SK-N-SH (cell line): ENCODE measurements at regions not wholly inside any gene's neighbourhood (a gene's known extent, or its start where the extent isn't known, plus 50 kb on each side); places are given as distances from the start of the nearest gene placed in this dataset.

Source experiments
- CTCF ChIA-PET: fragments of 300-600, 350-600 bp; formaldehyde crosslinking; extraction: SDS; loops from one replicate; lab custom pipeline; 2021; lab: Yijun Ruan, JAX
- POLR2A ChIA-PET: fragments of 350-600 bp; sonication (Branson Sonifier 250); formaldehyde crosslinking; extraction: SDS; loops from one replicate; lab custom pipeline; 2020; ENCODE audit warnings: antibody characterized with exemption, inconsistent platforms; lab: Yijun Ruan, JAX
- DNase-seq: peaks from one replicate; pipeline ENCODE4 v3.0.0; 2012
- H2AFZ ChIP-seq: fragments of 200-600 bp; sonication (generic); 2 replicates; pipeline ENCODE4 v1.8.1; 2016; ENCODE audit warnings: antibody characterized with exemption, mild to moderate bottlenecking, low read depth
- H3F3A ChIP-seq: fragments of 200-600 bp; sonication (generic); replicated peaks from 2 replicates; pipeline ENCODE3; 2016; ENCODE audit warnings: antibody characterized with exemption, mild to moderate bottlenecking; ENCODE audit not compliant: insufficient read depth
- H3K27ac ChIP-seq, 2 experiments: fragments of 200-500 bp in 1 of 2; fragments of 200-600 bp in 1 of 2; sonication (Bioruptor generic) in 1 of 2; sonication (generic), shearing (Covaris generic) in 1 of 2; 2 replicates each; pipeline versions ENCODE4 v1.5.1 to v1.6.1; 2014 to 2016; ENCODE audit warnings: low read depth in 2 of 2, inconsistent platforms in 1 of 2, low read length in 1 of 2, mild to moderate bottlenecking in 1 of 2, mixed read lengths in 1 of 2
- H3K27me3 ChIP-seq: fragments of 200-600 bp; sonication (generic), shearing (Covaris generic); 2 replicates; pipeline ENCODE4 v1.6.1; 2016; ENCODE audit warnings: mixed run types; ENCODE audit not compliant: insufficient read depth
- H3K36me3 ChIP-seq, 2 experiments: fragments of 200-500 bp in 1 of 2; fragments of 200-600 bp in 1 of 2; sonication (Bioruptor generic) in 1 of 2; sonication (generic) in 1 of 2; replicated peaks in 1 of 2; 2 replicates each; pipeline versions ENCODE3 to v1.5.1; 2014 to 2016; ENCODE audit warnings: low read length in 1 of 2, mild to moderate bottlenecking in 1 of 2; ENCODE audit not compliant: insufficient read depth in 2 of 2, control insufficient read depth in 1 of 2
- H3K4me1 ChIP-seq, 2 experiments: fragments of 200-500 bp in 1 of 2; fragments of 200-600 bp in 1 of 2; sonication (Bioruptor generic) in 1 of 2; sonication (generic), shearing (Covaris generic) in 1 of 2; 2 replicates each; pipeline versions ENCODE4 v1.5.1 to v1.6.1; 2014 to 2016; ENCODE audit warnings: low read depth in 1 of 2, low read length in 1 of 2, mixed run types in 1 of 2; ENCODE audit not compliant: insufficient read depth in 2 of 2, control insufficient read depth in 1 of 2
- H3K4me2 ChIP-seq: fragments of 200-600 bp; sonication (generic), shearing (Covaris generic); 2 replicates; pipeline ENCODE4 v1.6.1; 2017; ENCODE audit warnings: mixed run types
- H3K4me3 ChIP-seq, 2 experiments: fragments of 200-500 bp in 1 of 2; fragments of 200-600 bp in 1 of 2; sonication (Bioruptor generic) in 1 of 2; sonication (generic), shearing (Covaris generic) in 1 of 2; 2 replicates each; pipeline versions ENCODE4 v1.5.1 to v1.8.1; 2014 to 2016; ENCODE audit warnings: low read depth in 2 of 2, inconsistent platforms in 1 of 2, low read length in 1 of 2, mild to moderate bottlenecking in 1 of 2, mixed read lengths in 1 of 2, moderate library complexity in 1 of 2
- H3K79me2 ChIP-seq: fragments of 200-600 bp; sonication (generic); 2 replicates; pipeline ENCODE4 v1.8.1; 2017; ENCODE audit warnings: mild to moderate bottlenecking; ENCODE audit not compliant: insufficient read depth
- H3K9ac ChIP-seq: fragments of 200-600 bp; sonication (generic); 2 replicates; pipeline ENCODE4 v1.6.1; 2017; ENCODE audit warnings: mixed run types
- H3K9me2 ChIP-seq: fragments of 200-600 bp; sonication (generic); 2 replicates; pipeline ENCODE4 v1.6.1; 2017; ENCODE audit warnings: mixed run types
- H3K9me3 ChIP-seq: fragments of 200-600 bp; sonication (generic); 2 replicates; pipeline ENCODE4 v1.6.1; 2017; ENCODE audit warnings: mixed run types, mild to moderate bottlenecking, moderate library complexity
- H4K20me1 ChIP-seq: fragments of 200-600 bp; sonication (generic); 2 replicates; pipeline ENCODE4 v1.6.1; 2017; ENCODE audit warnings: mild to moderate bottlenecking, mixed run types; ENCODE audit not compliant: insufficient read depth
- CHD2 ChIP-seq: fragments of 150-350 bp; IDR thresholded peaks from 2 replicates; pipeline ENCODE4 v1.6.1; 2018; ENCODE audit warnings: low read length; ENCODE audit not compliant: partially characterized antibody
- ELF1 ChIP-seq: IDR thresholded peaks from 2 replicates; pipeline ENCODE4 v1.4.0; 2012
- EZH2phosphoT487 ChIP-seq: fragments of 200-600 bp; sonication (generic); IDR thresholded peaks from 2 replicates; pipeline ENCODE4 v1.6.1; 2017; ENCODE audit warnings: low read depth, mixed run types, mild to moderate bottlenecking, antibody characterized with exemption, moderate library complexity, borderline replicate concordance
- FOSL2 ChIP-seq: IDR thresholded peaks from 2 replicates; pipeline ENCODE4 v1.4.0; 2012; ENCODE audit warnings: low read depth, mild to moderate bottlenecking, moderate library complexity, borderline replicate concordance
- FOXM1 ChIP-seq: IDR thresholded peaks from 2 replicates; pipeline ENCODE4 v1.4.0; 2012; ENCODE audit warnings: low read depth, mild to moderate bottlenecking
- GABPA ChIP-seq: IDR thresholded peaks from 2 replicates; pipeline ENCODE4 v1.4.0; 2012; ENCODE audit warnings: low read depth, mild to moderate bottlenecking
- GATA2 ChIP-seq: sonication (generic); formaldehyde crosslinking; IDR thresholded peaks from 2 replicates; pipeline ENCODE4 v1.5.0; 2020; ENCODE audit warnings: mild to moderate bottlenecking, missing genetic modification reagents
- JUND ChIP-seq: IDR thresholded peaks from 2 replicates; pipeline ENCODE4 v1.4.0; 2012
- MEF2A ChIP-seq: IDR thresholded peaks from 2 replicates; pipeline ENCODE4 v1.4.0; 2012; ENCODE audit warnings: low read depth, borderline replicate concordance
- MXI1 ChIP-seq: IDR thresholded peaks from 2 replicates; pipeline ENCODE4 v1.6.1; 2012; ENCODE audit warnings: mild to moderate bottlenecking, low read depth, low read length, improper control_type of control experiment
- NFIC ChIP-seq: IDR thresholded peaks from 2 replicates; pipeline ENCODE4 v1.4.0; 2012; ENCODE audit warnings: borderline replicate concordance
- NRF1 ChIP-seq: IDR thresholded peaks from 2 replicates; pipeline ENCODE4 v1.6.1; 2012; ENCODE audit warnings: low read depth, mild to moderate bottlenecking, low read length
- POLR2AphosphoS5 ChIP-seq: IDR thresholded peaks from 2 replicates; pipeline ENCODE4 v1.6.1; 2012; ENCODE audit warnings: low read depth, low read length
- RAD21 ChIP-seq: IDR thresholded peaks from 2 replicates; pipeline ENCODE4 v1.6.1; 2012; ENCODE audit warnings: mild to moderate bottlenecking, low read length
- RFX5 ChIP-seq: IDR thresholded peaks from 2 replicates; pipeline ENCODE4 v1.6.1; 2012; ENCODE audit warnings: mild to moderate bottlenecking, improper control_type of control experiment, low read length
- RXRA ChIP-seq: IDR thresholded peaks from 2 replicates; pipeline ENCODE4 v1.4.0; 2012; ENCODE audit warnings: low read depth, mild to moderate bottlenecking, borderline replicate concordance
- SMC3 ChIP-seq: IDR thresholded peaks from 2 replicates; pipeline ENCODE4 v1.6.1; 2012; ENCODE audit warnings: low read depth, low read length, improper control_type of control experiment
- TCF12 ChIP-seq: IDR thresholded peaks from 2 replicates; pipeline ENCODE4 v1.4.0; 2012
- WGBS: methylation state at CpG from one replicate; pipeline ENCODE4 v1.1.6; 2017; ENCODE audit warnings: low lambda C conversion rate; 5-methylcytosine and 5-hydroxymethylcytosine counted together
- TF ChIP-seq, protein P1 (sequence below): fragments of 150-350 bp; IDR thresholded peaks from 2 replicates; pipeline ENCODE4 v1.6.1; 2017; ENCODE audit warnings: antibody characterized with exemption, low read length, low read depth, borderline replicate concordance
- TF ChIP-seq, protein P2 (sequence below): IDR thresholded peaks from 2 replicates; pipeline ENCODE4 v1.4.0; 2012; ENCODE audit warnings: low read depth, borderline replicate concordance
- TF ChIP-seq, protein P3 (sequence below): IDR thresholded peaks from 2 replicates; pipeline ENCODE4 v1.4.0; 2012; ENCODE audit warnings: low read depth
- TF ChIP-seq, protein P4 (sequence below): fragments of 150-350 bp; IDR thresholded peaks from 2 replicates; pipeline ENCODE4 v1.6.1; 2016; ENCODE audit warnings: mild to moderate bottlenecking, low read depth, low read length
- TF ChIP-seq, protein P5 (sequence below): IDR thresholded peaks from 2 replicates; pipeline ENCODE4; 2012
- TF ChIP-seq, protein P6 (sequence below): IDR thresholded peaks from 2 replicates; pipeline ENCODE4 v1.4.0; 2012; ENCODE audit warnings: low read depth, borderline replicate concordance

DNA sequence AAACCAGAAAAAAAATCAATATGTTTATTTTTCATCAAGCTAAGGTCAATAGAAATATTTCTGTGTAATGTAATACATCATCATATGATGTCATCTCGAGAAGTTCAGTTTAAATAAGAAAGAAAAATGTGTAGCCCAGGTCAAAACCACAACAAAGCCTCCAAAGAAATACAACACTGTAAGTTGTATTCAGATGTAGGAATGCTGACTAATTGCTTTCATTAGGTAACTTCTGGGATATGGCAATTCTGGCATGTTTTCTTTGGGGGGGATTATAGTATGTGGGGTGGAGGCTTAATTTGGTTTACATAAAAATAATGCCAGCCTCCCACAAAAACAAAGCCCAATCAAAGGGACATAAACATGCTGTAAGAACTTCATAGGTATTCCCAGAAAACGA, 881.8 kb upstream of the CITED2 start:
- Histone ChIP-seq H4K20me1 (no peaks in the 10 kb centered on the region), H3K9me2 (no peaks in the 10 kb centered on the region), H3K4me3 (no peak overlapping the region), H3K4me2 (no peak overlapping the region), H3F3A (no peaks in the 10 kb centered on the region), H3K4me1 (no peaks in the 10 kb centered on the region), H3K36me3 (no peaks in the 10 kb centered on the region), H3K9ac (no peak overlapping the region), H2AFZ (no peak overlapping the region), H3K27ac (no peak overlapping the region), H3K27me3 (no peaks in the 10 kb centered on the region), H3K9me3 (no peaks in the 10 kb centered on the region), H3K79me2 (no peaks in the 10 kb centered on the region)
- ChIA-PET CTCF (no interaction called here), POLR2A (no interaction called here)
- WGBS, result 57% methylated on average over 2 of the region's 2 CpGs
- TF ChIP-seq POLR2AphosphoS5, result no peak
- no peak for TF ChIP-seq FOXM1
- TF ChIP-seq ELF1, result no peak
- no peak for TF ChIP-seq RFX5
- TF ChIP-seq JUND, result no peak
- no peak for TF ChIP-seq RAD21
- TF ChIP-seq TCF12, result no peak
- TF ChIP-seq RXRA, result no peak
- TF ChIP-seq NFIC, result no peak
- TF ChIP-seq EZH2phosphoT487, result no peak
- TF ChIP-seq, protein P1, sequence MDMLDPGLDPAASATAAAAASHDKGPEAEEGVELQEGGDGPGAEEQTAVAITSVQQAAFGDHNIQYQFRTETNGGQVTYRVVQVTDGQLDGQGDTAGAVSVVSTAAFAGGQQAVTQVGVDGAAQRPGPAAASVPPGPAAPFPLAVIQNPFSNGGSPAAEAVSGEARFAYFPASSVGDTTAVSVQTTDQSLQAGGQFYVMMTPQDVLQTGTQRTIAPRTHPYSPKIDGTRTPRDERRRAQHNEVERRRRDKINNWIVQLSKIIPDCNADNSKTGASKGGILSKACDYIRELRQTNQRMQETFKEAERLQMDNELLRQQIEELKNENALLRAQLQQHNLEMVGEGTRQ, result no peak
- TF ChIP-seq NRF1, result no peak
- no peak for DNase-seq

DNA sequence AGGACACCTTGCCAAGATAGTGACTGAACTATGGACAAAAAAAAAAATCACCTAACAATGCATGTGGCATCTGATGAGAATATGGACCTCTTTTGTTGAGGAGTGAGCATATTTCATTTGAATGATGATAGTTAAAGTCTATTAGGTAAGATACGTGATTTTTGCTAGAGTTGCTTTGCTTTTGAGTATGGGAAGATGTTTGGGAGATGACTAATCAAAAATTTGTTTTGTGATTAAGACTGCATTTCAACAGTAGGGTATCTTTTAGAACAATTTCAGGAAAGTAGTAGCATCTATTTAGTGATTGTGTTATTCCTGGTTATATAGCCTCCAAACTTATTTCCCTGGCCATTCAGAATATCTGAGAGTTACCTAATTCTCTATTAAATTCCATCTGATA, 878.6 kb upstream of the CITED2 start:
- POLR2A ChIA-PET, result no interaction called here
- TF ChIP-seq NFIC, result no peak
- TF ChIP-seq, protein P2, sequence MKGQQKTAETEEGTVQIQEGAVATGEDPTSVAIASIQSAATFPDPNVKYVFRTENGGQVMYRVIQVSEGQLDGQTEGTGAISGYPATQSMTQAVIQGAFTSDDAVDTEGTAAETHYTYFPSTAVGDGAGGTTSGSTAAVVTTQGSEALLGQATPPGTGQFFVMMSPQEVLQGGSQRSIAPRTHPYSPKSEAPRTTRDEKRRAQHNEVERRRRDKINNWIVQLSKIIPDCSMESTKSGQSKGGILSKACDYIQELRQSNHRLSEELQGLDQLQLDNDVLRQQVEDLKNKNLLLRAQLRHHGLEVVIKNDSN, result no peak
- TF ChIP-seq MEF2A, result no peak
- TF ChIP-seq, protein P3, sequence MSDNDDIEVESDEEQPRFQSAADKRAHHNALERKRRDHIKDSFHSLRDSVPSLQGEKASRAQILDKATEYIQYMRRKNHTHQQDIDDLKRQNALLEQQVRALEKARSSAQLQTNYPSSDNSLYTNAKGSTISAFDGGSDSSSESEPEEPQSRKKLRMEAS, result no peak
- no peak for TF ChIP-seq POLR2AphosphoS5
- TF ChIP-seq, protein P4, sequence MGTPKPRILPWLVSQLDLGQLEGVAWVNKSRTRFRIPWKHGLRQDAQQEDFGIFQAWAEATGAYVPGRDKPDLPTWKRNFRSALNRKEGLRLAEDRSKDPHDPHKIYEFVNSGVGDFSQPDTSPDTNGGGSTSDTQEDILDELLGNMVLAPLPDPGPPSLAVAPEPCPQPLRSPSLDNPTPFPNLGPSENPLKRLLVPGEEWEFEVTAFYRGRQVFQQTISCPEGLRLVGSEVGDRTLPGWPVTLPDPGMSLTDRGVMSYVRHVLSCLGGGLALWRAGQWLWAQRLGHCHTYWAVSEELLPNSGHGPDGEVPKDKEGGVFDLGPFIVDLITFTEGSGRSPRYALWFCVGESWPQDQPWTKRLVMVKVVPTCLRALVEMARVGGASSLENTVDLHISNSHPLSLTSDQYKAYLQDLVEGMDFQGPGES, result no peak
- TF ChIP-seq GATA2 (CRISPR knock-in tag), result no peak
- no peak for TF ChIP-seq JUND
- TF ChIP-seq GABPA, result no peak
- no peak for TF ChIP-seq MXI1
- TF ChIP-seq CHD2, result no peak
- TF ChIP-seq, protein P5, sequence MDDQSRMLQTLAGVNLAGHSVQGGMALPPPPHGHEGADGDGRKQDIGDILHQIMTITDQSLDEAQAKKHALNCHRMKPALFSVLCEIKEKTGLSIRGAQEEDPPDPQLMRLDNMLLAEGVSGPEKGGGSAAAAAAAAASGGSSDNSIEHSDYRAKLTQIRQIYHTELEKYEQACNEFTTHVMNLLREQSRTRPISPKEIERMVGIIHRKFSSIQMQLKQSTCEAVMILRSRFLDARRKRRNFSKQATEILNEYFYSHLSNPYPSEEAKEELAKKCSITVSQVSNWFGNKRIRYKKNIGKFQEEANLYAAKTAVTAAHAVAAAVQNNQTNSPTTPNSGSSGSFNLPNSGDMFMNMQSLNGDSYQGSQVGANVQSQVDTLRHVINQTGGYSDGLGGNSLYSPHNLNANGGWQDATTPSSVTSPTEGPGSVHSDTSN, result no peak
- no peak for TF ChIP-seq FOSL2
- no peak for TF ChIP-seq RXRA
- TF ChIP-seq, protein P6, sequence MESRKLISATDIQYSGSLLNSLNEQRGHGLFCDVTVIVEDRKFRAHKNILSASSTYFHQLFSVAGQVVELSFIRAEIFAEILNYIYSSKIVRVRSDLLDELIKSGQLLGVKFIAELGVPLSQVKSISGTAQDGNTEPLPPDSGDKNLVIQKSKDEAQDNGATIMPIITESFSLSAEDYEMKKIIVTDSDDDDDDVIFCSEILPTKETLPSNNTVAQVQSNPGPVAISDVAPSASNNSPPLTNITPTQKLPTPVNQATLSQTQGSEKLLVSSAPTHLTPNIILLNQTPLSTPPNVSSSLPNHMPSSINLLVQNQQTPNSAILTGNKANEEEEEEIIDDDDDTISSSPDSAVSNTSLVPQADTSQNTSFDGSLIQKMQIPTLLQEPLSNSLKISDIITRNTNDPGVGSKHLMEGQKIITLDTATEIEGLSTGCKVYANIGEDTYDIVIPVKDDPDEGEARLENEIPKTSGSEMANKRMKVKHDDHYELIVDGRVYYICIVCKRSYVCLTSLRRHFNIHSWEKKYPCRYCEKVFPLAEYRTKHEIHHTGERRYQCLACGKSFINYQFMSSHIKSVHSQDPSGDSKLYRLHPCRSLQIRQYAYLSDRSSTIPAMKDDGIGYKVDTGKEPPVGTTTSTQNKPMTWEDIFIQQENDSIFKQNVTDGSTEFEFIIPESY, result no peak
- TF ChIP-seq SMC3, result no peak
- TF ChIP-seq, protein P1, result no peak

More for the DNA sequence above, 878.6 kb upstream of the CITED2 start:
- Histone ChIP-seq H3K27me3 (no peaks in the 10 kb centered on the region), H3K79me2 (no peaks in the 10 kb centered on the region), H3F3A (no peaks in the 10 kb centered on the region), H3K36me3 (no peaks in the 10 kb centered on the region), H3K4me1 (no peaks in the 10 kb centered on the region), H3K9ac (no peak overlapping the region), H2AFZ (no peak overlapping the region), H3K4me2 (no peak overlapping the region), H4K20me1 (no peaks in the 10 kb centered on the region), H3K27ac (no peak overlapping the region), H3K9me2 (no peaks in the 10 kb centered on the region), H3K9me3 (no peaks in the 10 kb centered on the region), H3K4me3 (no peak overlapping the region)
- 52% methylated on average over 1 of the region's 1 CpG for WGBS
- CTCF ChIA-PET, result no interaction called here
- DNase-seq, result no peak
